ENCODE measurements at regions not wholly inside any gene's neighbourhood (a gene's known extent, or its start where the extent isn't known, plus 50 kb on each side); places are given as distances from the start of the nearest gene placed in this dataset.
A peak's percentile ranks its signal among the peaks of the same experiment; 100 is the strongest.

GRCh38 chr5:68126886-68127285 is 88.7 kb upstream of the PIK3R1 start:
- Histone ChIP-seq H3K36me3 (no peaks in the 10 kb centered on the region), H3K9me3 (peaks cover 0 to 4% (median 0%) of the 10 kb centered on the region in 11 donors), H3K4me3 (no peak overlapping the region), H3K4me1 (no peaks in the 10 kb centered on the region), H3K27me3 (no peaks in the 10 kb centered on the region), H3K27ac (no peak overlapping the region)
- intact Hi-C loops (cut with DNase I) = no loop called here
- TF ChIP-seq CTCF (IDR thresholded peaks at IDR 0.05) = no peak
- 90 to 92% methylated on average over 2 of the region's 2 CpGs for WGBS, 2 donors
- DNase-seq (no peak), ATAC-seq (no peak)

GRCh38 chr5:68122439-68123328 is 92.9 kb upstream of the PIK3R1 start:
- Histone ChIP-seq H3K36me3 (no peaks in the 10 kb centered on the region), H3K4me1 (no peaks in the 10 kb centered on the region), H3K27me3 (no peaks in the 10 kb centered on the region), H3K4me3 (no peak overlapping the region), H3K27ac (no peak overlapping the region), H3K9me3 (peaks cover 0 to 4% (median 0%) of the 10 kb centered on the region in 11 donors)
- ATAC-seq = peak in 1 of 8 donors; percentile 20
- intact Hi-C loops (cut with DNase I) = no loop called here
- 90 to 91% methylated on average over 7 of the region's 7 CpGs for WGBS, 2 donors
- no peak for DNase-seq
- no peak for TF ChIP-seq CTCF (IDR thresholded peaks at IDR 0.05)

GRCh38 chr5:68116868-68117411 is 98.6 kb upstream of the PIK3R1 start:
- Histone ChIP-seq H3K4me1 (no peaks in the 10 kb centered on the region), H3K27ac (no peak overlapping the region), H3K27me3 (no peaks in the 10 kb centered on the region), H3K4me3 (no peak overlapping the region), H3K36me3 (no peaks in the 10 kb centered on the region), H3K9me3 (no peaks in the 10 kb centered on the region)
- ATAC-seq (no peak), DNase-seq (no peak)
- no peak for TF ChIP-seq CTCF (IDR thresholded peaks at IDR 0.05)
- 32 to 52% methylated on average over 2 of the region's 2 CpGs for WGBS, 2 donors
- intact Hi-C loops (cut with DNase I) = no loop called here

- H3K9me3 ChIP-seq = no peaks in the 10 kb centered on the region
Measured at GRCh38 chr5:68116408-68116807, 99.1 kb upstream of the PIK3R1 start.

More at GRCh38 chr5:68116408-68116807, 99.1 kb upstream of the PIK3R1 start:
- H3K4me3 ChIP-seq = no peak overlapping the region
- 60 to 88% methylated on average over 2 of the region's 2 CpGs for WGBS, 2 donors
- ATAC-seq (no peak), DNase-seq (no peak)
- TF ChIP-seq CTCF (IDR thresholded peaks at IDR 0.05) = no peak
- no peaks in the 10 kb centered on the region for H3K4me1 ChIP-seq
- no peaks in the 10 kb centered on the region for H3K36me3 ChIP-seq
- intact Hi-C loops (cut with DNase I) = no loop called here
- H3K27me3 ChIP-seq = no peaks in the 10 kb centered on the region
- no peak overlapping the region for H3K27ac ChIP-seq

Measured in heart right ventricle (tissue), 16 donors.